Stimulated activated naive CD4-positive, alpha-beta T cell (primary cell): ENCODE measurements at regions not wholly inside any gene's neighbourhood (a gene's known extent, or its start where the extent isn't known, plus 50 kb on each side); places are given as distances from the start of the nearest gene placed in this dataset.
"Not testable (repeated sequence)": the region's sequence is repeated elsewhere in the genome, so short reads cannot be mapped to it uniquely, and the experiment has no call there.

ENCODE experiments used
- DNase-seq, 6 experiments: peaks; one replicate each; lab custom pipeline; 2025; lab: John Stamatoyannopoulos, UW

- DNase-seq: no peak
Measured at GRCh38 chr18:22737054-22737453, 196.1 kb upstream of the RBBP8 start.

GRCh38 chr18:22739061-22739642, 194.0 kb upstream of the RBBP8 start:
- no peak for DNase-seq

- DNase-seq: no peak
Measured at GRCh38 chr18:22739789-22740188, 193.3 kb upstream of the RBBP8 start.

GRCh38 chr18:22741318-22741717, 191.8 kb upstream of the RBBP8 start:
- DNase-seq: no peak

GRCh38 chr18:22742409-22742808, 190.7 kb upstream of the RBBP8 start:
- DNase-seq: no peak

- DNase-seq: no peak
Measured at GRCh38 chr18:22745966-22746365, 187.2 kb upstream of the RBBP8 start.

GRCh38 chr18:22752014-22752413, 181.1 kb upstream of the RBBP8 start:
- no peak for DNase-seq

GRCh38 chr18:22753130-22753831, 179.8 kb upstream of the RBBP8 start:
- DNase-seq: no peak

- not testable (repeated sequence) for DNase-seq
Measured at GRCh38 chr18:22764005-22764404, 169.1 kb upstream of the RBBP8 start.

GRCh38 chr18:22765896-22766295, 167.2 kb upstream of the RBBP8 start:
- DNase-seq: no peak

- no peak for DNase-seq
Measured at GRCh38 chr18:22767653-22768052, 165.5 kb upstream of the RBBP8 start.

- no peak for DNase-seq
Measured at GRCh38 chr18:22773944-22774343, 159.2 kb upstream of the RBBP8 start.

GRCh38 chr18:22778996-22779395, 154.1 kb upstream of the RBBP8 start:
- DNase-seq: no peak

GRCh38 chr18:22783245-22783644, 149.9 kb upstream of the RBBP8 start:
- DNase-seq: no peak

- no peak for DNase-seq
Measured at GRCh38 chr18:22783662-22784076, 149.5 kb upstream of the RBBP8 start.

- no peak for DNase-seq
Measured at GRCh38 chr18:22789052-22789451, 144.1 kb upstream of the RBBP8 start.

GRCh38 chr18:22789600-22789999, 143.5 kb upstream of the RBBP8 start:
- DNase-seq: no peak

- DNase-seq: no peak
Measured at GRCh38 chr18:22790545-22791309, 142.4 kb upstream of the RBBP8 start.

- DNase-seq: no peak
Measured at GRCh38 chr18:22791310-22791610, 141.9 kb upstream of the RBBP8 start.

GRCh38 chr18:22796113-22796512, 137.0 kb upstream of the RBBP8 start:
- no peak for DNase-seq

GRCh38 chr18:22800551-22800951, 132.6 kb upstream of the RBBP8 start:
- DNase-seq: no peak

- DNase-seq: peak in 1 of 6 experiments; percentile 11
Measured at GRCh38 chr18:22813648-22814328, 119.3 kb upstream of the RBBP8 start.

GRCh38 chr18:22814329-22814703, 118.8 kb upstream of the RBBP8 start:
- DNase-seq: no peak
